H1 (cell line): ENCODE measurements at regions not wholly inside any gene's neighbourhood (a gene's known extent, or its start where the extent isn't known, plus 50 kb on each side); places are given as distances from the start of the nearest gene placed in this dataset.

Experiments used
- CTBP2 ChIP-seq: IDR thresholded peaks from 2 replicates; pipeline ENCODE4 v1.7.0; 2011; ENCODE audit warnings: borderline replicate concordance, mild to moderate bottlenecking, moderate library complexity, mixed read lengths, low read length; ENCODE audit not compliant: insufficient read depth, insufficient read length
- ZNF274 ChIP-seq: IDR thresholded peaks from 2 replicates; pipeline ENCODE4 v1.7.0; 2012; ENCODE audit warnings: low read length, borderline replicate concordance; ENCODE audit errors: extremely low read depth

DNA sequence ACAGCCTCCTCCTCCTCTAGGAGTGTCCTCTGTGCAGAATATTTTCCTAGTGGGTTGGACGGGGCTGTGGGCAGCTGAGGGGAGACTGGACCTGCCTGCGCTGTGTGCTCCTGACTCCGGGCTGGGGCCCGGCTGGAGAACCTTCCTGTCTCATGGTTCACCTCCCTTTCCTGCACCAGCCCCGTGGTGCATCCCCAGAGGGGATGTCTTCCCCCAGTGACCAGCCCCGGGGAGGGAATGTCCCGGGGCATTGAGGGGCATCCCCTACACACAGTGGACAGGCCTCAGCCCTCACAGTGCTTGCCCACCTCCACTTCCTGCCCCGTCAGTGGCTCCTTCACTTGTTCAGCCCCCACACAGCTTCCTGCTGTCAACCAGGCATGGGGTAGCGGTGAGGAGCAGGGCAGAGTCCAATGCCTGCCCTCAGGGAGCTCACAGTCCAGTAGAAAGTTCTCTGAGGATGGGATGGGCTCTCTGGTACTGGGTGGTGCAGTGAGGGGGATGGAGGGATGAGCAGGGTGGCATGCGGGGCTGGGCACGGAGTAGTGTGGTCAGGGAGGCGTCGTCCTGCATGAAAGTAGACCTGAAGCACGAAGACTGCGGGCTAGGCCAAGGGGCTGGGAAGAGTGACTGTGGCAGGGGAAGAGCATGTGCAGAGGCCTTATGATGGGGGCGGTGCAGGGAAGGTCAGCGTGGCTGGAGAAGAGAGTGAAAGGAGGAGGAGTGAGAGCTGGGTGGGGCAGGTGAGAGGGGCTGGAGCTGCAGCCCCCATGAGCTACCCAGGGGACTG lies 52.1 kb upstream of the PITX1 start (continued):
- TF ChIP-seq CTBP2 (no peak), ZNF274 (no peak)
